ENCODE measurements at regions not wholly inside any gene's neighbourhood (a gene's known extent, or its start where the extent isn't known, plus 50 kb on each side); places are given as distances from the start of the nearest gene placed in this dataset.

- DNase-seq = no peak
Observed at GRCh38 chr2:8277921-8278571, 403.8 kb upstream of the ID2 start.

GRCh38 chr2:8278709-8279354 is 403.0 kb upstream of the ID2 start:
- no peak for DNase-seq

GRCh38 chr2:8279506-8279905 is 402.4 kb upstream of the ID2 start:
- DNase-seq = no peak

GRCh38 chr2:8281234-8281633 is 400.6 kb upstream of the ID2 start:
- DNase-seq = no peak

GRCh38 chr2:8281950-8282857 is 399.7 kb upstream of the ID2 start:
- DNase-seq = no peak

GRCh38 chr2:8282858-8283252 is 399.0 kb upstream of the ID2 start:
- DNase-seq = no peak

GRCh38 chr2:8285081-8285480 is 396.8 kb upstream of the ID2 start:
- DNase-seq = no peak

GRCh38 chr2:8285898-8286297 is 396.0 kb upstream of the ID2 start:
- DNase-seq = no peak

- DNase-seq = no peak
Observed at GRCh38 chr2:8288206-8288605, 393.6 kb upstream of the ID2 start.

- DNase-seq = no peak
Observed at GRCh38 chr2:8289111-8289510, 392.7 kb upstream of the ID2 start.

GRCh38 chr2:8290771-8291352 is 391.0 kb upstream of the ID2 start:
- DNase-seq = no peak

GRCh38 chr2:8296306-8296705 is 385.6 kb upstream of the ID2 start:
- peak in 1 of 2 experiments; percentile 44 for DNase-seq

GRCh38 chr2:8297376-8298231 is 384.3 kb upstream of the ID2 start:
- no peak for DNase-seq

GRCh38 chr2:8298783-8299182 is 383.1 kb upstream of the ID2 start:
- no peak for DNase-seq

GRCh38 chr2:8300216-8300615 is 381.6 kb upstream of the ID2 start:
- no peak for DNase-seq

GRCh38 chr2:8300905-8301304 is 381.0 kb upstream of the ID2 start:
- no peak for DNase-seq

GRCh38 chr2:8303322-8303832 is 378.5 kb upstream of the ID2 start:
- DNase-seq = peak; percentile 70 to 77

- DNase-seq = no peak
Observed at GRCh38 chr2:8304821-8305766, 376.8 kb upstream of the ID2 start.

- DNase-seq = no peak
Observed at GRCh38 chr2:8306530-8307351, 375.1 kb upstream of the ID2 start.

GRCh38 chr2:8307606-8308180 is 374.2 kb upstream of the ID2 start:
- no peak for DNase-seq

All from activated CD4-positive, alpha-beta T cell treated with anti-CD3 and anti-CD28 coated beads, Interleukin-2, amount 50 U/mL, for 48 hours (primary cell).